Endothelial cell (in vitro differentiated cells): ENCODE measurements at regions not wholly inside any gene's neighbourhood (a gene's known extent, or its start where the extent isn't known, plus 50 kb on each side); places are given as distances from the start of the nearest gene placed in this dataset.

Source experiments
- DNase-seq: peaks from one replicate; pipeline ENCODE4 v3.0.0; 2021; ENCODE audit warnings: low spot score
- H3K27ac Mint-ChIP-seq: one replicate; pipeline ENCODE4 v1.8.0; 2021; ENCODE audit warnings: mixed read lengths, inconsistent platforms; ENCODE audit not compliant: unreplicated experiment
- H3K27me3 Mint-ChIP-seq: one replicate; pipeline ENCODE4 v1.8.0; 2021; ENCODE audit warnings: mild to moderate bottlenecking, moderate library complexity, mixed read lengths, inconsistent platforms; ENCODE audit not compliant: unreplicated experiment
- H3K36me3 Mint-ChIP-seq: one replicate; pipeline ENCODE4 v1.8.0; 2021; ENCODE audit warnings: mild to moderate bottlenecking, low read depth, mixed read lengths, inconsistent platforms; ENCODE audit not compliant: unreplicated experiment
- H3K4me1 Mint-ChIP-seq: one replicate; pipeline ENCODE4 v1.8.0; 2021; ENCODE audit warnings: mild to moderate bottlenecking, mixed read lengths, inconsistent platforms; ENCODE audit not compliant: unreplicated experiment
- H3K4me3 Mint-ChIP-seq: one replicate; pipeline ENCODE4 v1.8.0; 2021; ENCODE audit warnings: mild to moderate bottlenecking, mixed read lengths, inconsistent platforms; ENCODE audit not compliant: unreplicated experiment
- H3K9me3 Mint-ChIP-seq: one replicate; pipeline ENCODE4 v1.8.0; 2021; ENCODE audit warnings: mixed read lengths, inconsistent platforms; ENCODE audit not compliant: unreplicated experiment
- TF ChIP-seq, protein P1 (sequence below): fragments of 200-600 bp; sonication (generic); IDR thresholded peaks from one replicate; pipeline ENCODE4 v1.5.0; 2021; ENCODE audit warnings: antibody characterized with exemption; ENCODE audit not compliant: unreplicated experiment

DNA sequence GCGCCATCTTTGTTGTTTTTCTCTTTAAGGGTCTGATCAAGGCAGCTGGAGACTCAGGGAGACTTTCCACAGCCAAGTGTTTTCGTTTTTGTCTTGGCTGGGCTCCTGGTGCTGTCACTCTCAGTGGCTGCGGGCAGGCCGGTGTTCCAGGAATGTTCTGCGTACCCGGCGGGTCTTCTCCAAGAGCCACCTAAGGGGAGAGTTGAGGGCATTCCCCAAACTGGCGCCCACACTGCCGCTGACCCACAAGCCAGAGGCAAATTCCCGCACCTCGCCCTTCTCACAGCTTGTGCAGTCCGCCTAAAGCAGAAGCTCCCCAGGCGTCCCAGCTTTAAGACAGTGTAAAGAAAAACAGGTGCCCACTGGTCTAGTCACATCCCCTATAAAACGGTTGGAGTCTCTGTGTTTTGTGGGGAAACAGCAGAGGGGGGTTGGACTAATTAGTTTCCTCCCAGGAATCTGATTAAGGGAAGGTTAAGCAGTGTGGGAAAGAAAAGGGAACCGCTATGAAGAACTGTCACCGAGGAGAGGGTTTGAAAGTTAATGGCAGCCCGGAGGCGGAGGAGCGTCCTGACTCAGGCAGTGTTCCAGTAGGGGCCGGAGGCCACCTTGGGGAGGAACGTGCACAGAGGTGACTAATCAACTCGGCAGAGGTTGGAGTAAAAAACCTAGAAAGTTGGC lies 224.5 kb downstream of the SLC4A3 start:
- no peak for DNase-seq
- peaks cover 6% of the 10 kb centered on the region for H3K27me3 Mint-ChIP-seq

DNA sequence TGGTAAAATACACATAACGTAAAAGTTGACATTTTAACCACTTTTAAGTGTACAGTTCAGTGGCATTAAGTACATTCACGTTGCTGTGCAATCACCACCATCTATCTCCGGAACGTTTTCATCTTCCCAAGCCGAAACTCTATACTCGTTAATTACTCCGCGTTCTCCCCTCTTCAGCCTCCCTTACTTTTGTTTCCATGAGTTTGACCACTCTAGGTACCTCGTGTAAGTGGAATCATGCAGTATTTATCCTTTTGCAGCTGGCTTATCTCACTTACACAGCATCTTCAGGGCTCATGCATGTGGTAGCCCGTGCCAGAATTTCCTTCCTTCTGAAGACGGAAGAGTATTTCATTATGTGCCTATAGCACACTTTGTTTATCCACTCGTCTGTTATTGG lies 225.2 kb downstream of the SLC4A3 start:
- no peaks in the 10 kb centered on the region for H3K36me3 Mint-ChIP-seq
- no peak overlapping the region for H3K4me3 Mint-ChIP-seq
- TF ChIP-seq, protein P1, sequence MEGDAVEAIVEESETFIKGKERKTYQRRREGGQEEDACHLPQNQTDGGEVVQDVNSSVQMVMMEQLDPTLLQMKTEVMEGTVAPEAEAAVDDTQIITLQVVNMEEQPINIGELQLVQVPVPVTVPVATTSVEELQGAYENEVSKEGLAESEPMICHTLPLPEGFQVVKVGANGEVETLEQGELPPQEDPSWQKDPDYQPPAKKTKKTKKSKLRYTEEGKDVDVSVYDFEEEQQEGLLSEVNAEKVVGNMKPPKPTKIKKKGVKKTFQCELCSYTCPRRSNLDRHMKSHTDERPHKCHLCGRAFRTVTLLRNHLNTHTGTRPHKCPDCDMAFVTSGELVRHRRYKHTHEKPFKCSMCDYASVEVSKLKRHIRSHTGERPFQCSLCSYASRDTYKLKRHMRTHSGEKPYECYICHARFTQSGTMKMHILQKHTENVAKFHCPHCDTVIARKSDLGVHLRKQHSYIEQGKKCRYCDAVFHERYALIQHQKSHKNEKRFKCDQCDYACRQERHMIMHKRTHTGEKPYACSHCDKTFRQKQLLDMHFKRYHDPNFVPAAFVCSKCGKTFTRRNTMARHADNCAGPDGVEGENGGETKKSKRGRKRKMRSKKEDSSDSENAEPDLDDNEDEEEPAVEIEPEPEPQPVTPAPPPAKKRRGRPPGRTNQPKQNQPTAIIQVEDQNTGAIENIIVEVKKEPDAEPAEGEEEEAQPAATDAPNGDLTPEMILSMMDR = no peak
- no peaks in the 10 kb centered on the region for H3K4me1 Mint-ChIP-seq
- H3K27me3 Mint-ChIP-seq = peaks cover 6% of the 10 kb centered on the region
- DNase-seq = no peak
- H3K27ac Mint-ChIP-seq = no peak overlapping the region
- no peaks in the 10 kb centered on the region for H3K9me3 Mint-ChIP-seq

More for the DNA sequence above, 224.5 kb downstream of the SLC4A3 start:
- Mint-ChIP-seq H3K4me1 (no peaks in the 10 kb centered on the region), H3K27ac (no peak overlapping the region), H3K36me3 (no peaks in the 10 kb centered on the region), H3K9me3 (no peaks in the 10 kb centered on the region), H3K4me3 (no peak overlapping the region)
- TF ChIP-seq, protein P1 = no peak

GRCh38 chr2:219856602-219857001 lies 229.2 kb downstream of the SLC4A3 start:
- Mint-ChIP-seq H3K27ac (no peak overlapping the region), H3K4me3 (no peak overlapping the region), H3K27me3 (peaks cover 6% of the 10 kb centered on the region), H3K36me3 (no peaks in the 10 kb centered on the region), H3K9me3 (no peaks in the 10 kb centered on the region), H3K4me1 (peaks cover 2% of the 10 kb centered on the region)
- TF ChIP-seq, protein P1 = no peak
- DNase-seq = no peak

- peaks cover 7% of the 10 kb centered on the region for H3K27me3 Mint-ChIP-seq
- TF ChIP-seq, protein P1 = no peak
- DNase-seq = no peak
- no peaks in the 10 kb centered on the region for H3K9me3 Mint-ChIP-seq
- H3K4me3 Mint-ChIP-seq = no peak overlapping the region
- H3K36me3 Mint-ChIP-seq = no peaks in the 10 kb centered on the region
- no peak overlapping the region for H3K27ac Mint-ChIP-seq
- H3K4me1 Mint-ChIP-seq = peaks cover 2% of the 10 kb centered on the region
These were observed 230.3 kb downstream of the SLC4A3 start for GRCh38 chr2:219857751-219858150.

- Mint-ChIP-seq H3K9me3 (no peaks in the 10 kb centered on the region), H3K4me1 (peaks cover 2% of the 10 kb centered on the region), H3K27ac (no peak overlapping the region), H3K4me3 (no peak overlapping the region), H3K36me3 (no peaks in the 10 kb centered on the region), H3K27me3 (peaks cover 2% of the 10 kb centered on the region)
- TF ChIP-seq, protein P1 = no peak
- no peak for DNase-seq
These were observed 233.9 kb downstream of the SLC4A3 start for GRCh38 chr2:219861307-219861706.
